CD14-positive monocyte (primary cell): ENCODE measurements at regions not wholly inside any gene's neighbourhood (a gene's known extent, or its start where the extent isn't known, plus 50 kb on each side); places are given as distances from the start of the nearest gene placed in this dataset.

ENCODE experiments used
- DNase-seq, 3 donors: peaks; one replicate each; pipeline ENCODE4 v3.0.0-alpha.2; 2011 to 2022
- H2AFZ ChIP-seq: 2 replicates; pipeline ENCODE4 v1.6.0; 2012; ENCODE audit warnings: mild to moderate bottlenecking, low read depth, low read length, inconsistent platforms; ENCODE audit not compliant: insufficient read depth, poor library complexity, severe bottlenecking
- H3K27ac ChIP-seq, 2 donors: 1 replicate in 1 of 2; 2 replicates in 1 of 2; pipeline ENCODE4 v1.5.1; 2012 to 2013; ENCODE audit warnings: low read length in 2 of 2, control low read depth in 1 of 2, inconsistent platforms in 1 of 2, low read depth in 1 of 2, mild to moderate bottlenecking in 1 of 2
- H3K27me3 ChIP-seq, 2 donors: one replicate each; pipeline versions ENCODE4 v1.6.0 to v1.6.1; 2011 to 2013; ENCODE audit warnings: low read length in 2 of 2; ENCODE audit not compliant: control insufficient read depth in 2 of 2, insufficient read depth in 2 of 2
- H3K36me3 ChIP-seq, 2 donors: replicated peaks in 1 of 2; 1 replicate in 1 of 2; 2 replicates in 1 of 2; pipeline versions ENCODE4 v1.5.1 to v1.6.1; 2012 to 2013; ENCODE audit warnings: low read length in 2 of 2, control low read depth in 1 of 2, inconsistent platforms in 1 of 2, mild to moderate bottlenecking in 1 of 2; ENCODE audit not compliant: insufficient read depth in 2 of 2, control insufficient read depth in 1 of 2
- H3K4me1 ChIP-seq, 2 donors: 1 replicate in 1 of 2; 2 replicates in 1 of 2; pipeline versions ENCODE4 v1.5.1 to v1.6.1; 2012 to 2013; ENCODE audit warnings: low read length in 2 of 2, control low read depth in 1 of 2, inconsistent platforms in 1 of 2, mild to moderate bottlenecking in 1 of 2, moderate library complexity in 1 of 2; ENCODE audit not compliant: insufficient read depth in 2 of 2, control insufficient read depth in 1 of 2
- H3K4me2 ChIP-seq: replicated peaks from 2 replicates; pipeline ENCODE3; 2012; ENCODE audit warnings: low read length, moderate library complexity, mild to moderate bottlenecking; ENCODE audit not compliant: poor library complexity, severe bottlenecking; ENCODE audit errors: extremely low read depth
- H3K4me3 ChIP-seq, 3 experiments: fragments of 200-600 bp in 1 of 3; sonication (generic) in 1 of 3; replicated peaks in 1 of 3; 1 replicate in 2 of 3; 2 replicates in 1 of 3; pipeline ENCODE4 v1.5.1; 2011 to 2013; ENCODE audit warnings: low read length in 3 of 3, mild to moderate bottlenecking in 3 of 3, control low read depth in 2 of 3, low read depth in 2 of 3, inconsistent platforms in 1 of 3, moderate library complexity in 1 of 3
- H3K79me2 ChIP-seq: 2 replicates; pipeline ENCODE4 v1.6.0; 2012; ENCODE audit warnings: mild to moderate bottlenecking, control low read depth, inconsistent platforms, low read length, moderate library complexity; ENCODE audit not compliant: insufficient read depth
- H3K9ac ChIP-seq: 2 replicates; pipeline ENCODE4 v1.6.0; 2017; ENCODE audit warnings: low read length, mild to moderate bottlenecking; ENCODE audit not compliant: insufficient read depth, poor library complexity, severe bottlenecking
- H3K9me3 ChIP-seq, 2 donors: replicated peaks in 1 of 2; 1 replicate in 1 of 2; 2 replicates in 1 of 2; pipeline versions ENCODE4 v1.5.1 to v1.6.1; 2012 to 2013; ENCODE audit warnings: low read length in 2 of 2, control low read depth in 1 of 2; ENCODE audit not compliant: control insufficient read depth in 1 of 2, insufficient read depth in 1 of 2
- H4K20me1 ChIP-seq: 2 replicates; pipeline ENCODE4 v1.6.0; 2012; ENCODE audit warnings: mild to moderate bottlenecking, low read length, control low read depth, moderate library complexity; ENCODE audit not compliant: insufficient read depth
- H3K27ac Mint-ChIP-seq, 7 donors: one replicate each; pipeline ENCODE4 v1.8.0; 2020; ENCODE audit warnings: mild to moderate bottlenecking in 7 of 7, mixed read lengths in 7 of 7, moderate library complexity in 6 of 7, inconsistent platforms in 2 of 7
- H3K27me3 Mint-ChIP-seq, 3 donors: one replicate each; pipeline ENCODE4 v1.8.0; 2021 to 2022; ENCODE audit warnings: low read depth in 3 of 3, mild to moderate bottlenecking in 3 of 3, mixed read lengths in 3 of 3, moderate library complexity in 3 of 3, inconsistent platforms in 1 of 3
- H3K36me3 Mint-ChIP-seq, 2 donors: one replicate each; pipeline ENCODE4 v1.8.0; 2020; ENCODE audit warnings: mixed read lengths in 2 of 2, inconsistent platforms in 1 of 2, mild to moderate bottlenecking in 1 of 2
- H3K4me1 Mint-ChIP-seq: one replicate; pipeline ENCODE4 v1.8.0; 2020; ENCODE audit warnings: mild to moderate bottlenecking, mixed read lengths
- H3K4me3 Mint-ChIP-seq, 2 donors: one replicate each; pipeline ENCODE4 v1.8.0; 2020; ENCODE audit warnings: mild to moderate bottlenecking in 2 of 2, mixed read lengths in 2 of 2, moderate library complexity in 1 of 2
- H3K9me3 Mint-ChIP-seq, 7 donors: one replicate each; pipeline ENCODE4 v1.8.0; 2020 to 2022; ENCODE audit warnings: mixed read lengths in 7 of 7, mild to moderate bottlenecking in 6 of 7, moderate library complexity in 6 of 7, inconsistent platforms in 2 of 7
- CTCF ChIP-seq: fragments of 200-600 bp; IDR thresholded peaks from one replicate; pipeline ENCODE4 v1.8.0; 2022; ENCODE audit warnings: antibody characterized with exemption, mild to moderate bottlenecking
- WGBS: methylation state at CpG from one replicate; pipeline ENCODE4 v1.1.5; 2013; ENCODE audit warnings: missing lambda C conversion rate; ENCODE audit not compliant: insufficient coverage; 5-methylcytosine and 5-hydroxymethylcytosine counted together
- intact Hi-C, 2 donors: fragments of 100-400 bp; cut with micrococcal nuclease; formaldehyde crosslinking; loops; one replicate each; pipeline versions ENCODE4 v1.15.0 to v1.15.1; 2023

- no peak overlapping the region for H3K4me3 ChIP-seq
- TF ChIP-seq CTCF: no peak
- Mint-ChIP-seq H3K4me1 (no peaks in the 10 kb centered on the region), H3K36me3 (no peaks in the 10 kb centered on the region), H3K4me3 (no peak overlapping the region), H3K27ac (no peak overlapping the region), H3K9me3 (peaks cover 5 to 17% (median 8%) of the 10 kb centered on the region in 7 donors), H3K27me3 (peaks cover 0 to 2% (median 2%) of the 10 kb centered on the region in 3 donors)
- H3K9ac ChIP-seq: no peak overlapping the region
- no peak overlapping the region for H3K27ac ChIP-seq
- H3K79me2 ChIP-seq: no peaks in the 10 kb centered on the region
- DNase-seq: no peak
- H3K4me1 ChIP-seq: no peaks in the 10 kb centered on the region
- H2AFZ ChIP-seq: no peak overlapping the region
- no peaks in the 10 kb centered on the region for H3K27me3 ChIP-seq
- H3K9me3 ChIP-seq: peaks cover 6 to 18% of the 10 kb centered on the region in 2 donors
- intact Hi-C loops: no loop called here
- WGBS: 92% methylated on average over 1 of the region's 2 CpGs
- no peaks in the 10 kb centered on the region for H4K20me1 ChIP-seq
- H3K4me2 ChIP-seq: no peak overlapping the region
- H3K36me3 ChIP-seq: no peaks in the 10 kb centered on the region
Observed at GRCh38 chr22:48605125-48605524, 1222.5 kb downstream of the BRD1 start.

GRCh38 chr22:48603621-48604320 lies 1223.9 kb downstream of the BRD1 start:
- Mint-ChIP-seq H3K9me3 (peaks cover 7 to 25% (median 14%) of the 10 kb centered on the region in 7 donors), H3K4me3 (no peak overlapping the region), H3K27ac (no peak overlapping the region), H3K36me3 (no peaks in the 10 kb centered on the region), H3K4me1 (no peaks in the 10 kb centered on the region), H3K27me3 (peaks cover 0 to 2% (median 0%) of the 10 kb centered on the region in 3 donors)
- no peak for DNase-seq
- intact Hi-C loops: no loop called here
- H3K79me2 ChIP-seq: no peaks in the 10 kb centered on the region
- H3K4me2 ChIP-seq: no peak overlapping the region
- TF ChIP-seq CTCF: no peak
- H2AFZ ChIP-seq: no peak overlapping the region
- no peaks in the 10 kb centered on the region for H3K4me1 ChIP-seq
- H3K36me3 ChIP-seq: no peaks in the 10 kb centered on the region
- H3K27me3 ChIP-seq: no peaks in the 10 kb centered on the region
- WGBS: 96% methylated on average over 14 of the region's 18 CpGs
- H3K9me3 ChIP-seq: peaks cover 9 to 31% of the 10 kb centered on the region in 2 donors
- no peaks in the 10 kb centered on the region for H4K20me1 ChIP-seq
- no peak overlapping the region for H3K9ac ChIP-seq
- H3K4me3 ChIP-seq: no peak overlapping the region
- H3K27ac ChIP-seq: no peak overlapping the region
